ENCODE measurements at regions not wholly inside any gene's neighbourhood (a gene's known extent, or its start where the extent isn't known, plus 50 kb on each side); places are given as distances from the start of the nearest gene placed in this dataset.

- TF ChIP-seq CTCF (IDR thresholded peaks at IDR 0.05 in 4 of 5, conservative IDR thresholded peaks at IDR 0.05 in 1 of 5): no peak
- no peak for TF ChIP-seq POLR2A (IDR thresholded peaks at IDR 0.05)
Measured at GRCh38 chr6:105893741-105894140, 192.4 kb upstream of the PRDM1 start.

Measured in gastrocnemius medialis (tissue), 4 donors.